IMR-90 (cell line): ENCODE measurements at regions not wholly inside any gene's neighbourhood (a gene's known extent, or its start where the extent isn't known, plus 50 kb on each side); places are given as distances from the start of the nearest gene placed in this dataset.

ENCODE experiments used
- BHLHE40 ChIP-seq: fragments of 150-350 bp; IDR thresholded peaks from 2 replicates; pipeline ENCODE4 v1.6.1; 2016; ENCODE audit warnings: mild to moderate bottlenecking, low read depth, low read length
- CEBPB ChIP-seq: IDR thresholded peaks from 2 replicates; pipeline ENCODE4 v1.6.1; 2012; ENCODE audit warnings: low read depth, low read length, improper control_type of control experiment
- CHD1 ChIP-seq: IDR thresholded peaks from 2 replicates; pipeline ENCODE4 v1.6.1; 2012; ENCODE audit warnings: low read depth, low read length, improper control_type of control experiment
- FOS ChIP-seq: fragments of 150-350 bp; IDR thresholded peaks from 2 replicates; pipeline ENCODE4 v1.6.1; 2016; ENCODE audit warnings: low read depth, low read length
- MXI1 ChIP-seq: IDR thresholded peaks from 2 replicates; pipeline ENCODE4 v1.6.1; 2012; ENCODE audit warnings: low read depth, mild to moderate bottlenecking, low read length, moderate library complexity, borderline replicate concordance
- NFE2L2 ChIP-seq: fragments of 150-350 bp; IDR thresholded peaks from 2 replicates; pipeline ENCODE4 v1.6.1; 2016; ENCODE audit warnings: low read depth, mild to moderate bottlenecking, low read length
- POLR2A ChIP-seq: IDR thresholded peaks from 2 replicates; pipeline ENCODE4 v1.6.1; 2012; ENCODE audit warnings: mild to moderate bottlenecking, low read depth, low read length
- RAD21 ChIP-seq: IDR thresholded peaks from 2 replicates; pipeline ENCODE4 v1.6.1; 2012; ENCODE audit warnings: low read length, improper control_type of control experiment
- RCOR1 ChIP-seq: IDR thresholded peaks from 2 replicates; pipeline ENCODE4 v1.6.1; 2012; ENCODE audit warnings: mild to moderate bottlenecking, low read length, improper control_type of control experiment; ENCODE audit not compliant: insufficient replicate concordance
- RFX5 ChIP-seq: IDR thresholded peaks from 2 replicates; pipeline ENCODE4 v1.8.0; 2012; ENCODE audit warnings: low read depth, mild to moderate bottlenecking, low read length, moderate library complexity
- SMC3 ChIP-seq: fragments of 150-350 bp; IDR thresholded peaks from 2 replicates; pipeline ENCODE4 v1.6.1; 2016; ENCODE audit warnings: low read depth, mild to moderate bottlenecking, antibody characterized with exemption, low read length, moderate library complexity
- USF2 ChIP-seq: fragments of 150-350 bp; IDR thresholded peaks from 2 replicates; pipeline ENCODE4 v1.6.1; 2017; ENCODE audit warnings: mild to moderate bottlenecking, antibody characterized with exemption, low read length, low read depth
- TF ChIP-seq, protein P1 (sequence below): conservative IDR thresholded peaks from 2 replicates; pipeline ENCODE4 v1.5.1; 2012; ENCODE audit warnings: mild to moderate bottlenecking, low read depth, low read length, improper control_type of control experiment
- TF ChIP-seq, protein P2 (sequence below): fragments of 150-350 bp; IDR thresholded peaks from 2 replicates; pipeline ENCODE4 v1.6.1; 2016; ENCODE audit warnings: low read depth, mild to moderate bottlenecking, low read length, moderate library complexity, borderline replicate concordance

DNA sequence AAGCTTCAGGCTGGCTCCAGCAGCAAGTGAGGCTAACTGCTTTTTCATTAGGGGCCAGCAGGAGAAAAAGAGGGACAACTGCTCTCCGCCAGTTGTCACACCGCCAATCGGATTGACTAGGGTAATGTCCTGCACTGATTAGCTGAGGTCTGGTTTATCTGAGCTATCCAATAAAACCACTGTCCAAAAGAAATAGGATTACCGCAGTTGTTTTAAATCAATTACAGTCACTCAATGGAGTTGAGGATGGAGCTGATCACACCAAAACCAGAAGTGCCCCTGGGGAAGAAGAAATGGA lies 351.4 kb upstream of the NPVF start:
- TF ChIP-seq CEBPB: no peak
- no peak for TF ChIP-seq POLR2A
- no peak for TF ChIP-seq USF2
- no peak for TF ChIP-seq RAD21
- TF ChIP-seq, protein P1, sequence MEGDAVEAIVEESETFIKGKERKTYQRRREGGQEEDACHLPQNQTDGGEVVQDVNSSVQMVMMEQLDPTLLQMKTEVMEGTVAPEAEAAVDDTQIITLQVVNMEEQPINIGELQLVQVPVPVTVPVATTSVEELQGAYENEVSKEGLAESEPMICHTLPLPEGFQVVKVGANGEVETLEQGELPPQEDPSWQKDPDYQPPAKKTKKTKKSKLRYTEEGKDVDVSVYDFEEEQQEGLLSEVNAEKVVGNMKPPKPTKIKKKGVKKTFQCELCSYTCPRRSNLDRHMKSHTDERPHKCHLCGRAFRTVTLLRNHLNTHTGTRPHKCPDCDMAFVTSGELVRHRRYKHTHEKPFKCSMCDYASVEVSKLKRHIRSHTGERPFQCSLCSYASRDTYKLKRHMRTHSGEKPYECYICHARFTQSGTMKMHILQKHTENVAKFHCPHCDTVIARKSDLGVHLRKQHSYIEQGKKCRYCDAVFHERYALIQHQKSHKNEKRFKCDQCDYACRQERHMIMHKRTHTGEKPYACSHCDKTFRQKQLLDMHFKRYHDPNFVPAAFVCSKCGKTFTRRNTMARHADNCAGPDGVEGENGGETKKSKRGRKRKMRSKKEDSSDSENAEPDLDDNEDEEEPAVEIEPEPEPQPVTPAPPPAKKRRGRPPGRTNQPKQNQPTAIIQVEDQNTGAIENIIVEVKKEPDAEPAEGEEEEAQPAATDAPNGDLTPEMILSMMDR: no peak
- TF ChIP-seq BHLHE40: no peak
- TF ChIP-seq CHD1: no peak
- no peak for TF ChIP-seq RCOR1
- TF ChIP-seq SMC3: no peak
- TF ChIP-seq, protein P2, sequence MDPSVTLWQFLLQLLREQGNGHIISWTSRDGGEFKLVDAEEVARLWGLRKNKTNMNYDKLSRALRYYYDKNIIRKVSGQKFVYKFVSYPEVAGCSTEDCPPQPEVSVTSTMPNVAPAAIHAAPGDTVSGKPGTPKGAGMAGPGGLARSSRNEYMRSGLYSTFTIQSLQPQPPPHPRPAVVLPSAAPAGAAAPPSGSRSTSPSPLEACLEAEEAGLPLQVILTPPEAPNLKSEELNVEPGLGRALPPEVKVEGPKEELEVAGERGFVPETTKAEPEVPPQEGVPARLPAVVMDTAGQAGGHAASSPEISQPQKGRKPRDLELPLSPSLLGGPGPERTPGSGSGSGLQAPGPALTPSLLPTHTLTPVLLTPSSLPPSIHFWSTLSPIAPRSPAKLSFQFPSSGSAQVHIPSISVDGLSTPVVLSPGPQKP: no peak
- no peak for TF ChIP-seq MXI1
- no peak for TF ChIP-seq FOS
- no peak for TF ChIP-seq RFX5
- no peak for TF ChIP-seq NFE2L2
